ENCODE measurements at regions not wholly inside any gene's neighbourhood (a gene's known extent, or its start where the extent isn't known, plus 50 kb on each side); places are given as distances from the start of the nearest gene placed in this dataset.

- TF ChIP-seq CTCF (IDR thresholded peaks at IDR 0.05; ENCODE audit: low read depth, low read length) (no peak), EZH2phosphoT487 (IDR thresholded peaks at IDR 0.05; ENCODE audit: low read depth) (no peak)
Measured at GRCh38 chr17:13333661-13334060, 268.1 kb downstream of the HS3ST3A1 start.
